ENCODE measurements at regions not wholly inside any gene's neighbourhood (a gene's known extent, or its start where the extent isn't known, plus 50 kb on each side); places are given as distances from the start of the nearest gene placed in this dataset.

GRCh38 chr15:95868970-95869369 is 461.5 kb upstream of the NR2F2 start:
- no peak for ATAC-seq

DNA sequence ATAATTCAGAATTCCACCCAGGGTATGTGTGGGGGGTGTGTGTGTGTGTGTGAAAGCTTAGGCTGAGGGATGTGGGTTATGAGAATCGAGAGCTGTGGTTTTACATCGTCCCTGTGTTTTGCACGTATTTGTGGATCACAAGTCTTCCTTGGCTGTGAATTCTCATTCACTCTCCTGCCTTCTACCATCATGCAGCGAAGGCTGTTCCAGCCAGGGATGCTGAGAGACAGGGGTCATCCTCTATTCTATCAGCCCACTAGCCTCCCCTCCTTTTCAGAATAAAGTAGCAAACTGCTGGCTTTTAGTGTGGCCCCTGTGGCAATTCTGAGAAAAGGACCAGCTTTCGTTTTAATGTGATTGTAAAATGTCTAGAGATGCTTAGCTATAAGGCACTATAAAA is 460.6 kb upstream of the NR2F2 start:
- TF ChIP-seq TCF4 (CRISPR knock-in tag; IDR thresholded peaks at IDR 0.05; ENCODE audit: borderline replicate concordance) (no peak), GLIS3 (CRISPR knock-in tag; IDR thresholded peaks at IDR 0.05) (no peak), ZFP30 (CRISPR knock-in tag; IDR thresholded peaks at IDR 0.05) (no peak), OSR1 (CRISPR knock-in tag; IDR thresholded peaks at IDR 0.05) (no peak), ISL1 (CRISPR knock-in tag; IDR thresholded peaks at IDR 0.05) (no peak), BACH2 (CRISPR knock-in tag; IDR thresholded peaks at IDR 0.05; ENCODE audit: borderline replicate concordance) (no peak), RARB (CRISPR knock-in tag; IDR thresholded peaks at IDR 0.05) (no peak), PPARA (CRISPR knock-in tag; IDR thresholded peaks at IDR 0.05; ENCODE audit: borderline replicate concordance) (no peak), CSDC2 (CRISPR knock-in tag; IDR thresholded peaks at IDR 0.05) (no peak), ZNF565 (CRISPR knock-in tag; conservative IDR thresholded peaks at IDR 0.05; ENCODE audit: low read depth) (no peak), CREB5 (CRISPR knock-in tag; IDR thresholded peaks at IDR 0.05; ENCODE audit: low read depth) (no peak)
- TF ChIP-seq, protein P1, sequence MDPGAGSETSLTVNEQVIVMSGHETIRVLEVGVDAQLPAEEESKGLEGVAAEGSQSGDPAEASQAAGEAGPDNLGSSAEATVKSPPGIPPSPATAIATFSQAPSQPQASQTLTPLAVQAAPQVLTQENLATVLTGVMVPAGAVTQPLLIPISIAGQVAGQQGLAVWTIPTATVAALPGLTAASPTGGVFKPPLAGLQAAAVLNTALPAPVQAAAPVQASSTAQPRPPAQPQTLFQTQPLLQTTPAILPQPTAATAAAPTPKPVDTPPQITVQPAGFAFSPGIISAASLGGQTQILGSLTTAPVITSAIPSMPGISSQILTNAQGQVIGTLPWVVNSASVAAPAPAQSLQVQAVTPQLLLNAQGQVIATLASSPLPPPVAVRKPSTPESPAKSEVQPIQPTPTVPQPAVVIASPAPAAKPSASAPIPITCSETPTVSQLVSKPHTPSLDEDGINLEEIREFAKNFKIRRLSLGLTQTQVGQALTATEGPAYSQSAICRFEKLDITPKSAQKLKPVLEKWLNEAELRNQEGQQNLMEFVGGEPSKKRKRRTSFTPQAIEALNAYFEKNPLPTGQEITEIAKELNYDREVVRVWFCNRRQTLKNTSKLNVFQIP (CRISPR knock-in tag; IDR thresholded peaks at IDR 0.05; ENCODE audit: borderline replicate concordance, low read depth), result no peak
- ATAC-seq, result no peak

More at GRCh38 chr15:95868970-95869369, 461.5 kb upstream of the NR2F2 start:
- TF ChIP-seq ZFP30 (CRISPR knock-in tag; IDR thresholded peaks at IDR 0.05) (no peak), PATZ1 (CRISPR knock-in tag; IDR thresholded peaks at IDR 0.05; ENCODE audit: borderline replicate concordance) (no peak), RARB (CRISPR knock-in tag; IDR thresholded peaks at IDR 0.05) (no peak), CSDC2 (CRISPR knock-in tag; IDR thresholded peaks at IDR 0.05) (no peak), ZNF70 (CRISPR knock-in tag; IDR thresholded peaks at IDR 0.05) (no peak), ZFP3 (CRISPR knock-in tag; IDR thresholded peaks at IDR 0.05) (no peak), ARNTL (CRISPR knock-in tag; IDR thresholded peaks at IDR 0.05; ENCODE audit: borderline replicate concordance, low read depth) (no peak), ZNF565 (CRISPR knock-in tag; conservative IDR thresholded peaks at IDR 0.05; ENCODE audit: low read depth) (no peak)
- TF ChIP-seq, protein P1 (CRISPR knock-in tag; IDR thresholded peaks at IDR 0.05; ENCODE audit: borderline replicate concordance, low read depth), result no peak
- TF ChIP-seq, protein P2, sequence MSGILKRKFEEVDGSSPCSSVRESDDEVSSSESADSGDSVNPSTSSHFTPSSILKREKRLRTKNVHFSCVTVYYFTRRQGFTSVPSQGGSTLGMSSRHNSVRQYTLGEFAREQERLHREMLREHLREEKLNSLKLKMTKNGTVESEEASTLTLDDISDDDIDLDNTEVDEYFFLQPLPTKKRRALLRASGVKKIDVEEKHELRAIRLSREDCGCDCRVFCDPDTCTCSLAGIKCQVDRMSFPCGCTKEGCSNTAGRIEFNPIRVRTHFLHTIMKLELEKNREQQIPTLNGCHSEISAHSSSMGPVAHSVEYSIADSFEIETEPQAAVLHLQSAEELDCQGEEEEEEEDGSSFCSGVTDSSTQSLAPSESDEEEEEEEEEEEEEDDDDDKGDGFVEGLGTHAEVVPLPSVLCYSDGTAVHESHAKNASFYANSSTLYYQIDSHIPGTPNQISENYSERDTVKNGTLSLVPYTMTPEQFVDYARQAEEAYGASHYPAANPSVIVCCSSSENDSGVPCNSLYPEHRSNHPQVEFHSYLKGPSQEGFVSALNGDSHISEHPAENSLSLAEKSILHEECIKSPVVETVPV (CRISPR knock-in tag; IDR thresholded peaks at IDR 0.05), result no peak

DNA sequence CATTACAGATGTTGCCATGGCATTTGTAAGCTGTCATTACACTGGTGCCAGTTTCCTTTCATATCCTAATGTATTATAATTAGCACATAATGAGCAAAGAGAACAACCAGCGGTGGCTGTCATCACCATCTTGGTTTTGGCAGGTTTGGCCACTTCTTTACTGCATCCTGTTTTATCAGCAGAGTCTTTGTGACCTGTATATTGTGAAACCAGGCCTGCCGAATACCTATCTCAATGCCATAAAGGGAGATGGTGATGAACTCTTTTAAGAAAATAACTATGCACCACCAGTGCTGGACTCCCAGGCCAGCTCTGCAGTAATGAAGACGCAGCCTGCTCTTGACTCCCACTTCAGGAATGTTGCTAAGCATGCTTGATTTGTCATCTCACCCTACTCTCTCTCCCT is 458.1 kb upstream of the NR2F2 start:
- no peak for TF ChIP-seq ZFP3 (CRISPR knock-in tag; IDR thresholded peaks at IDR 0.05)
- TF ChIP-seq ISL1 (CRISPR knock-in tag; IDR thresholded peaks at IDR 0.05), result no peak
- no peak for TF ChIP-seq ZNF70 (CRISPR knock-in tag; IDR thresholded peaks at IDR 0.05)
- no peak for TF ChIP-seq OSR1 (CRISPR knock-in tag; IDR thresholded peaks at IDR 0.05)
- no peak for TF ChIP-seq CSDC2 (CRISPR knock-in tag; IDR thresholded peaks at IDR 0.05)
- no peak for TF ChIP-seq TSHZ2 (CRISPR knock-in tag; IDR thresholded peaks at IDR 0.05)
- TF ChIP-seq ZNF8 (CRISPR knock-in tag; IDR thresholded peaks at IDR 0.05), result no peak
- TF ChIP-seq ESRRG (CRISPR knock-in tag; IDR thresholded peaks at IDR 0.05), result no peak
- TF ChIP-seq PATZ1 (CRISPR knock-in tag; IDR thresholded peaks at IDR 0.05; ENCODE audit: borderline replicate concordance), result no peak
- no peak for ATAC-seq

All from SK-N-SH treated with all-trans-retinoic acid at 6 μM for 48 hours (cell line).